SK-N-SH treated with all-trans-retinoic acid at 6 μM for 48 hours (cell line): ENCODE measurements at regions not wholly inside any gene's neighbourhood (a gene's known extent, or its start where the extent isn't known, plus 50 kb on each side); places are given as distances from the start of the nearest gene placed in this dataset.

Experiments
- ATAC-seq: fragments of 200-7000 bp; cut with Tn5 transposase; 3 replicates; pipeline ENCODE4 v1.9.1; 2020; ENCODE audit warnings: mild to moderate bottlenecking, moderate library complexity
- ARNTL ChIP-seq: fragments of 450-650 bp; formaldehyde crosslinking; IDR thresholded peaks from 2 replicates; pipeline ENCODE4 v1.5.0; 2020; ENCODE audit warnings: low read depth, mild to moderate bottlenecking, moderate library complexity, borderline replicate concordance
- BACH2 ChIP-seq: fragments of 250-450 bp; sonication (Bioruptor Pico); IDR thresholded peaks from 2 replicates; pipeline ENCODE4 v1.9.0; 2021; ENCODE audit warnings: mild to moderate bottlenecking, borderline replicate concordance
- CSDC2 ChIP-seq: fragments of 250-450 bp; sonication (Bioruptor Pico); IDR thresholded peaks from 2 replicates; pipeline ENCODE4 v1.5.0; 2020; ENCODE audit warnings: mild to moderate bottlenecking, moderate library complexity
- CSRNP3 ChIP-seq: fragments of 250-450 bp; sonication (Bioruptor Pico); IDR thresholded peaks from 2 replicates; pipeline ENCODE4 v1.5.1; 2021; ENCODE audit warnings: mild to moderate bottlenecking, moderate library complexity
- ESRRG ChIP-seq: fragments of 250-450 bp; sonication (Bioruptor Pico); IDR thresholded peaks from 2 replicates; pipeline ENCODE4 v1.6.1; 2021; ENCODE audit warnings: mild to moderate bottlenecking
- GLIS3 ChIP-seq: fragments of 250-450 bp; sonication (Bioruptor Pico); IDR thresholded peaks from 2 replicates; pipeline ENCODE4 v1.5.0; 2020; ENCODE audit warnings: mild to moderate bottlenecking, moderate library complexity
- ISL1 ChIP-seq: fragments of 250-450 bp; sonication (Bioruptor Pico); IDR thresholded peaks from 2 replicates; pipeline ENCODE4 v2.1.2; 2022; ENCODE audit warnings: mild to moderate bottlenecking, moderate library complexity
- OSR1 ChIP-seq: fragments of 250-450 bp; sonication (Bioruptor Pico); IDR thresholded peaks from 2 replicates; pipeline ENCODE4 v1.8.0; 2022; ENCODE audit warnings: moderate library complexity, mild to moderate bottlenecking, inconsistent platforms
- POU6F1 ChIP-seq: fragments of 250-450 bp; sonication (Bioruptor Pico); IDR thresholded peaks from 2 replicates; pipeline ENCODE4 v1.8.0; 2021; ENCODE audit warnings: low read depth, mild to moderate bottlenecking, moderate library complexity, borderline replicate concordance
- PPARA ChIP-seq: fragments of 250-450 bp; sonication (Bioruptor Pico); IDR thresholded peaks from 2 replicates; pipeline ENCODE4 v1.5.0; 2020; ENCODE audit warnings: mild to moderate bottlenecking, borderline replicate concordance
- RARB ChIP-seq: fragments of 250-450 bp; sonication (Bioruptor Pico); IDR thresholded peaks from 2 replicates; pipeline ENCODE4 v1.8.0; 2021; ENCODE audit warnings: mild to moderate bottlenecking, moderate library complexity
- SNAI2 ChIP-seq: fragments of 250-450 bp; sonication (Bioruptor Pico); IDR thresholded peaks from 2 replicates; pipeline ENCODE4 v1.5.0; 2020; ENCODE audit warnings: mild to moderate bottlenecking, moderate library complexity
- TCF4 ChIP-seq: fragments of 250-450 bp; sonication (Bioruptor Pico); IDR thresholded peaks from 2 replicates; pipeline ENCODE4 v1.8.0; 2021; ENCODE audit warnings: mild to moderate bottlenecking, moderate library complexity, borderline replicate concordance
- TOX ChIP-seq: fragments of 250-450 bp; sonication (Bioruptor Pico); IDR thresholded peaks from 2 replicates; pipeline ENCODE4 v1.8.0; 2021; ENCODE audit warnings: mild to moderate bottlenecking, moderate library complexity, borderline replicate concordance
- TSHZ2 ChIP-seq: fragments of 250-450 bp; sonication (Bioruptor Pico); IDR thresholded peaks from 2 replicates; pipeline ENCODE4 v1.5.0; 2020; ENCODE audit warnings: mild to moderate bottlenecking, moderate library complexity
- ZC3H10 ChIP-seq: fragments of 250-450 bp; sonication (Bioruptor Pico); IDR thresholded peaks from 2 replicates; pipeline ENCODE4 v1.5.1; 2021; ENCODE audit warnings: mild to moderate bottlenecking, moderate library complexity
- ZFP3 ChIP-seq: fragments of 250-450 bp; sonication (Bioruptor Pico); IDR thresholded peaks from 2 replicates; pipeline ENCODE4 v1.5.0; 2020; ENCODE audit warnings: mild to moderate bottlenecking, moderate library complexity
- ZFP30 ChIP-seq: fragments of 450-650 bp; formaldehyde crosslinking; IDR thresholded peaks from 2 replicates; pipeline ENCODE4 v1.5.0; 2022; ENCODE audit warnings: mild to moderate bottlenecking, moderate library complexity
- ZNF565 ChIP-seq: fragments of 450-650 bp; formaldehyde crosslinking; conservative IDR thresholded peaks from 2 replicates; pipeline ENCODE4 v1.5.0; 2020; ENCODE audit warnings: low read depth, mild to moderate bottlenecking, moderate library complexity
- ZNF70 ChIP-seq: fragments of 450-650 bp; formaldehyde crosslinking; IDR thresholded peaks from 2 replicates; pipeline ENCODE4 v1.5.0; 2020; ENCODE audit warnings: mild to moderate bottlenecking, moderate library complexity
- ZNF8 ChIP-seq: fragments of 450-650 bp; formaldehyde crosslinking; IDR thresholded peaks from 2 replicates; pipeline ENCODE4 v1.5.0; 2020; ENCODE audit warnings: mild to moderate bottlenecking, moderate library complexity
- TF ChIP-seq, protein P1 (sequence below): fragments of 250-450 bp; sonication (Bioruptor Pico); IDR thresholded peaks from 2 replicates; pipeline ENCODE4 v1.5.1; 2020; ENCODE audit warnings: low read depth, mild to moderate bottlenecking, moderate library complexity

GRCh38 chr15:91592567-91592966, 260.9 kb upstream of the SLCO3A1 start:
- no peak for TF ChIP-seq ZNF70 (CRISPR knock-in tag)
- no peak for TF ChIP-seq ESRRG (CRISPR knock-in tag)
- TF ChIP-seq TCF4 (CRISPR knock-in tag) = no peak
- TF ChIP-seq SNAI2 (CRISPR knock-in tag) = no peak
- TF ChIP-seq POU6F1 (CRISPR knock-in tag) = no peak
- no peak for TF ChIP-seq ZFP30 (CRISPR knock-in tag)
- no peak for TF ChIP-seq ZNF565
- TF ChIP-seq ISL1 (CRISPR knock-in tag) = no peak
- TF ChIP-seq ZNF8 = no peak
- no peak for TF ChIP-seq ZFP3 (CRISPR knock-in tag)
- TF ChIP-seq, protein P1, sequence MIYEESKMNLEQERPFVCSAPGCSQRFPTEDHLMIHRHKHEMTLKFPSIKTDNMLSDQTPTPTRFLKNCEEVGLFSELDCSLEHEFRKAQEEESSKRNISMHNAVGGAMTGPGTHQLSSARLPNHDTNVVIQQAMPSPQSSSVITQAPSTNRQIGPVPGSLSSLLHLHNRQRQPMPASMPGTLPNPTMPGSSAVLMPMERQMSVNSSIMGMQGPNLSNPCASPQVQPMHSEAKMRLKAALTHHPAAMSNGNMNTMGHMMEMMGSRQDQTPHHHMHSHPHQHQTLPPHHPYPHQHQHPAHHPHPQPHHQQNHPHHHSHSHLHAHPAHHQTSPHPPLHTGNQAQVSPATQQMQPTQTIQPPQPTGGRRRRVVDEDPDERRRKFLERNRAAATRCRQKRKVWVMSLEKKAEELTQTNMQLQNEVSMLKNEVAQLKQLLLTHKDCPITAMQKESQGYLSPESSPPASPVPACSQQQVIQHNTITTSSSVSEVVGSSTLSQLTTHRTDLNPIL = no peak
- TF ChIP-seq ZC3H10 (CRISPR knock-in tag) = no peak
- no peak for TF ChIP-seq RARB (CRISPR knock-in tag)
- no peak for TF ChIP-seq OSR1 (CRISPR knock-in tag)
- no peak for TF ChIP-seq GLIS3 (CRISPR knock-in tag)
- TF ChIP-seq ARNTL (CRISPR knock-in tag) = no peak
- TF ChIP-seq TOX (CRISPR knock-in tag) = no peak
- TF ChIP-seq CSDC2 (CRISPR knock-in tag) = no peak
- no peak for TF ChIP-seq PPARA (CRISPR knock-in tag)
- no peak for TF ChIP-seq BACH2 (CRISPR knock-in tag)
- no peak for ATAC-seq

GRCh38 chr15:91593067-91593466, 260.4 kb upstream of the SLCO3A1 start:
- TF ChIP-seq CSRNP3 (CRISPR knock-in tag) (no peak), ZNF70 (CRISPR knock-in tag) (no peak), BACH2 (CRISPR knock-in tag) (no peak), ESRRG (CRISPR knock-in tag) (no peak), ISL1 (CRISPR knock-in tag) (no peak), RARB (CRISPR knock-in tag) (no peak), ZFP30 (CRISPR knock-in tag) (no peak), TSHZ2 (CRISPR knock-in tag) (no peak), POU6F1 (CRISPR knock-in tag) (no peak)
- ATAC-seq = no peak

- no peak for ATAC-seq
- no peak for TF ChIP-seq SNAI2 (CRISPR knock-in tag)
- TF ChIP-seq CSDC2 (CRISPR knock-in tag) = no peak
- TF ChIP-seq, protein P1 = no peak
- TF ChIP-seq RARB (CRISPR knock-in tag) = no peak
- no peak for TF ChIP-seq ZNF8
- TF ChIP-seq ARNTL (CRISPR knock-in tag) = no peak
- TF ChIP-seq PPARA (CRISPR knock-in tag) = no peak
- no peak for TF ChIP-seq ZNF70 (CRISPR knock-in tag)
- no peak for TF ChIP-seq TSHZ2 (CRISPR knock-in tag)
- TF ChIP-seq TOX (CRISPR knock-in tag) = no peak
These were observed 259.9 kb upstream of the SLCO3A1 start for GRCh38 chr15:91593653-91594052.
